Stimulated activated CD8-positive, alpha-beta memory T cell treated with anti-CD3 and anti-CD28 coated beads, Interleukin-4, amount 100 ng/mL, for 4 hours (primary cell): ENCODE measurements at regions not wholly inside any gene's neighbourhood (a gene's known extent, or its start where the extent isn't known, plus 50 kb on each side); places are given as distances from the start of the nearest gene placed in this dataset.
"Not testable (repeated sequence)": the region's sequence is repeated elsewhere in the genome, so short reads cannot be mapped to it uniquely, and the experiment has no call there.

Source experiments
- DNase-seq, 2 donors: peaks; one replicate each; pipeline ENCODE4 v3.0.0-alpha.2; 2020; ENCODE audit warnings: low read depth in 2 of 2, low spot score in 1 of 2

GRCh38 chr18:71374294-71375000, 1085.6 kb downstream of the SOCS6 start:
- DNase-seq = no peak

DNA sequence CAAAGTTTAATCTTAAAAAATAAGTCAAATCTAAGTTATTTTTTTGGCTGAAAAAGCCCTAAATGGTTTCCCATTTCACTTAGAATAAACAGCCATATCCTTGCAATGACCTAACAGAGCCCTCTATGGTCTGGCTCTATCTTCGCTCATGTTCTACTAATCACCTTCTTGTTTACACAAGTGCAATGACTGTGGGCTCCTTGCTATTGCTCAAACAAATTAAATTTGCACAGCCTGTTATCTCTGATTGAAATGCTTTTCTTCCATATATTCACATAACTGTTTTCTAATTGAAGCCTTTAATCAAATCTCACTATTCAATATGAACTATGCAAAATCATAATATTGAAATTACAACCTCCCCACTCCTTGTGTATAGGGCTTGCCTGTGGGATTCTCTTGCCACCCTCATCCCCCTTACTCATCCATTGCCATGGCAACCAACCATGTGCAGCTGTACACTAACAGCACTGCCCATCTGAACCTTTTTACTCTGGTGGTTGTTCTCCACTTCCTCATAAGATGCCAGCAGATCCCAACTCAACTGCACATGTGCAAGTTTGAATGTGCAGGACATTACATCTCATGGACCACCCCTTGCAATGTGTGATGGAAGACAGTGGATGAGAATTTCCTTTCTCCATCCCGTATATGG, 1083.2 kb downstream of the SOCS6 start:
- DNase-seq = no peak

DNA sequence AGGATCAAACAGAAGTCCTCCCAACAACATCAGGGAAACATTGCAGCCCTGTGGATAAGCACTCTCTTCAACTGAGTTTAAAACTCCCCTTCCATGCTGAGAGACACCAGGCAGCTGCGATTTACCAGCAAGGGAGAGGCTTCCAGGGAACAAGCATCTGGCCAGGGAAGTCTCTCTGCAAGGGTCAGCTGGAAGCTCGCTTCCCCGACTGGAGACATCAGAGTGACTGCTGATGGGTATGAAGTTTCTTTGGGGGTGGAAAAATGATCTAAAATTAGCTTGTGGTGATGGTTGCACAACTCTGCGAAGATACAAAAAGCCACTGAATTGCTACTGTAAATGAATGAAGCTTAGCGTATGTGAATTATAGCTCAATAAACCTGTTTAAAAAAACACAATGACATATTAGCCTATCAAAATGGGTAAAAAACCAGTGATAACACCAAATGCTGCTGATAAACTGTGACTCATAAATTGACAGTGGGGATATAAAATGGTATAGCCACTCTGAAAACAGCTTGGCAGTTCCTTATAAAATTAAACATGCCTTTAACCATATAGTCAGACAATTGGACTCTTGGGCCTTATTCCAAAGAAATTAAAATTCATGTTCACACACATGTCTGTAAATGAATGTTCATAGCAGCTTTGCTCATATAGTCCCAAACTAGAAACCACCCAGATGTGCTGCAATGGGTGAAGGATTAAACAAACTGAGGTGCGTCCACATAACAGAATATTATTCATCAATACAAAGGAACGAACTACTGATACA, 1082.0 kb downstream of the SOCS6 start:
- DNase-seq = no peak

DNA sequence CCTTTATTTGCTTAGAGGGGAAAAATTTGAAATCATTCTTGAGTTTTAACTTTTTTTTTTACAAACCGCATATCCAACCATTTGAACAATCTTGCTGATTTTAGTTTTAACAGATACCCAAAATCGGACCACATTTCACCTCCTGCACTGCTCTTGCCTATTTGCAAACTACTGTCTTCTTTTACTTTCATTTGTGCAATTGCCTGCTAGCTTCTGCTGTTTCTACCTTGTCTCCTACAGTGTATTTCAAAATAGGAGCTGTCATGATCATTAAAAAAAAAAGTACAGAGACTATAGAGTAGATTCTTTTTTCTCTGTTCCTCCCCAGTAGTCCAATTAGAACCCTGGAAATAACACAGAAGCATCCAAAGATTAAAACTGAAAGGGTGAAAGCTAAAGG, 1081.2 kb downstream of the SOCS6 start:
- DNase-seq = no peak

GRCh38 chr18:71362140-71362539, 1073.3 kb downstream of the SOCS6 start:
- DNase-seq = no peak

DNA sequence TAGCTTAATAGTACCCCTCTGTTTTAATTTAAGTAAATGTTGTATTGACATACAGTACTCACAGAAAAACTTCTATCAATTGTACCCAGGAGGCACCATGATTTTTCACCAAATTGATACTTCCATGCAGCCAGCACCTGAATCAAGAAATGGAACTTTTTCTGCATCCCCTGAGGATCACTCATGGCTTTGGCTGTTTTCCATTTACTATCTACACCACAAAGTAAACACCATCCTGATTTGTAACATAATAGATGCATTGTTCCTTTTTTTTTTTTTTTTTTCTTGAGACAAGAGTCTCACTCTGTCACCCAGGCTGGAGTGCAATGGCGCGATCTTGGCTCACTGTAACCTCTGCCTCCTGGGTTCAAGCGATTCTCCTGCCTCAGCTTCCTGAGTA, 1066.8 kb downstream of the SOCS6 start:
- not testable (repeated sequence) for DNase-seq

- no peak for DNase-seq
Observed at GRCh38 chr18:71352618-71353017, 1063.8 kb downstream of the SOCS6 start.

DNA sequence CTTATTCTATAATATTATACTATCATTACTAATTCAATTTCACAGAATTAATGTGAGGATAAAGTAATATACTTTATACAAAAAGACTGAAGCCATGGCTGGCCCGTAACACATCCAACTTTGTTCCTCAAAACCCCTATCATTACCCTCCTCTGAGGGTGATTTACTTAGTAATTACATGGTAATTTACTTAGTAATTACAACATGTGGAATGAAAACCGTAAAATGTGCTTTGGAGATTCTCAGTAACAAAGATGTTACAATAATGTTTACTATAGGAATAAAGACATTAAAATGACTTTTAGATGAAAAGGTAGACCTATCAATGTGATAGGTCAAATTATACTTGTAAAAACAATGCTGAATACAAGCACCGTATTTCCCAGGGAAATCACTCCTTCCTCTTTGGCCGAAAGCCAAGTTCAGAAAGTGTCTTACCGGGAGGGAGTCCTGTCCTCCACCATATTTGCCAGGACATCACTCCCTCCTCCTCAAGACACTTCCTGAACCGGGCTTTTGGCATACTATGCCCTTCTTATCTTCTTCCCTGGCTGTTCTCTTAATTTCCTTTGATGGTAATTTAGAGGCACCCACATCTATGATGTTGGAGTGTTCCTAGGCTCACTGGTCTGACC, 1047.8 kb downstream of the SOCS6 start:
- DNase-seq = no peak

GRCh38 chr18:71329563-71329962, 1040.7 kb downstream of the SOCS6 start:
- DNase-seq = no peak

DNA sequence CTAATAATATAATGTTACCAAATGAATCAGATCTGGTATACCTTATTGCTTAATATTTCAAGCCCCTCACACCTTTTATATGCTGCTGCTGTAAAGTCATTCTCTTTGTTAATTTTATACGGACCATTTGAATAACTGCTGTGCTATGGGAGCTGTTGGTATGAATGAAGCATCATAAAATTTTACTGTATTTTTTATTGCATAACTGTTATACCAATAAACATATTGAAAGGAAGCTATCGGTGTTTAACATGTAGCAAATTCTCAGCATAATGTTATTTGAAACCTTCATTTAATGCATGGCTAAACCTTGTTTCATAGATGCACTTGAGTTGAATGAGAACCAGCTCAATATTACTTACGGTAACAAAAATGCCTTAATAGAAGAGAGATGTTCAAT, 1040.3 kb downstream of the SOCS6 start:
- DNase-seq = no peak

DNA sequence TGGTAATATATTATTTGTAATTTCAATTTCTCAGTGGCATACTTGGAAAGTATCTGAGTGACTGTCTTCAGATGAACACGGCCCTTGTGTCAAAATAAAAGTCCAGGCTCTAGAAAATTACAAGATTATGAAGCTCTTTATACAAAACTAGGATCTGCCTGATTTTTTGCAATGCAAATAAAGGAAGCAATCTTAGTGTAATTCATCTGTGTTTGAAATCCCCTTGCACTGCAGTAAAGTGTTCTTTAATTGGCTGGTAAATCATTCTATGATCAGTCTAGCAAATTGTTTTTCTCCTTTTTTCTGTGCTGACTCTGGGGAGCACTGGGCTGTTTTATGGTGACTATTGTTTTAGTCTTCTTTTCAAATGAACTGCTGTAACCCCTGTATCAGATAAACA, 1039.0 kb downstream of the SOCS6 start:
- DNase-seq = no peak

DNA sequence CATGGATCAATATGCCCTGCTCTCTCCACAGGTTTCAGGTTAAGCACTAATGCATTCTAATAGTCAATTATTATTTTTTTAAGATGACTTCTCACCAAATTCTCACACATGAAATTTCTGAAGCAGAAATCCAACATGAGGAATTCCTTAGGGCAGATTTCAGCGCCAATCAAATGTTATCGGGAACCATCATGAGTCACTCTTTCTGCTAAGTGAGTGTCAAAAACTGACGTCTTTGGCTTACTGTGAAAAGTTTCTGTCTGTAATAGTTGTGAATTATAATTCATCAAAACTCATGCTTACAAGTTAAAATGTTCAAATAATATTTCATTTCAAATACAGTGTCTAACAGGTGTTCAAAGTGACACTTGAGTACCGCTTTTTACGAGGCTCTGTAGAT, 1038.6 kb downstream of the SOCS6 start:
- no peak for DNase-seq

GRCh38 chr18:71326826-71327225, 1038.0 kb downstream of the SOCS6 start:
- DNase-seq = no peak

DNA sequence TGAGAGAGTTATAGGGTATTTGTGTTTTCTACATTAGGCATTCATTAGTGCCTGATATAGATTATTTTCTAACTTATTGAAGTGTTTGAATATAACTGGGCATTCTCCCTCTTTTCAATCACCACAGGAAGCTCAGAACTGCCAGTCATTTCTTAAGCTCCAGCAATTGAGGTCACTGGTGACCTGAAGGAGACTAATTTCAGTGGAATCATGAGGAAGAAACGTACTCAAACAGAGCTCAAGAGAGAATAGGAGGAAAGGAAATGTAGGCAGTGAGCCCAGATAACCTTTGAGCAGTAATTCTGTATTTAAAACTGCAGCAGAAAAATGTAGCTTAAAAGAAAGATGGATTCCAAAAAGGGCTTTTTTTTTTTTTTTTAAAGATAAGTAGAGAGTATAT, 1035.5 kb downstream of the SOCS6 start:
- DNase-seq = no peak

- DNase-seq = no peak
Observed at GRCh38 chr18:71322201-71322600, 1033.4 kb downstream of the SOCS6 start.

GRCh38 chr18:71321319-71321718, 1032.5 kb downstream of the SOCS6 start:
- DNase-seq = no peak

- DNase-seq = no peak
Observed at GRCh38 chr18:71304856-71305255, 1016.0 kb downstream of the SOCS6 start.

- DNase-seq = not testable (repeated sequence)
Observed at GRCh38 chr18:71303743-71304142, 1014.9 kb downstream of the SOCS6 start.

DNA sequence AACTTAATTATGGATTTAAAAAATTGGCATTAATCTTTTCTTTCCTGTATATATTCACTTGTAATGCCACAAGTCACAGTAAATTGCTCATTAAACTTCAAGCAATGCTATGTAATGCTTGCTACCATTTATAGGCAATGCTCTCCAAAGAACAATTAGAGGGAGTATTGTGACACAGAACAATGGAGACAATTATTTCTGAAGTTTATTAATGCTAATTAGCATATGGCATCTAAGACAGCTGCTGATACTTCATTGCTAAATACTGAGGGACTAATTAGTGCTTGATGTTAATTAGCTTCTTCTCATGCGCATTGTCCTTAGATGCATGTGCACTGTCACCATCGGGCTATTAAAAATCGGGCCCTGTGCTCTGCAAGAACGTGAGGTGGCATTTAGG, 1012.8 kb downstream of the SOCS6 start:
- DNase-seq = no peak

GRCh38 chr18:71294201-71294600, 1005.4 kb downstream of the SOCS6 start:
- not testable (repeated sequence) for DNase-seq

GRCh38 chr18:71293322-71293721, 1004.5 kb downstream of the SOCS6 start:
- DNase-seq = no peak

DNA sequence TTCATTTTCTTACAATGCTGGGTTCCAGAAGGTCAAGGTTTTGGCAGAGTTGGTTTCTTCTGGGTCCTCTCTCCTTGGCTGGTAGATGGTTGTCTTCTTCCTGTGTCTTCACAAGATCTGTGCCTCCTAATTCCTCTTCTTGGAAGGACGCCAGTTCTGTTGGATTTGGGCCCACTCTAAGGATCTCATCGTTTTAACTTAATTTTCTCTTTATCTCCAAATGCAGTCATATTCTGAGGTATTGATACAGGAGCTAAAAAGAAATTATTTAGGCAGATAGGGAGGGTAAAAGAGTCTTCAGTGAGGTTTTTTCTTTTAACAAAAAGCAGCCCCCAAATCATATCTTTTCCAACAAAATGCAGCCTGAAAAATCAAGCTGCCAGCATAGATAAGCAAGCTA, 998.4 kb downstream of the SOCS6 start:
- DNase-seq = no peak
